ENCODE measurements at regions not wholly inside any gene's neighbourhood (a gene's known extent, or its start where the extent isn't known, plus 50 kb on each side); places are given as distances from the start of the nearest gene placed in this dataset.

GRCh38 chr2:16250466-16250865, 310.1 kb downstream of the MYCN start:
- H3K4me2 ChIP-seq (ENCODE audit: low read depth, low read length, poor library complexity, severe bottlenecking): no peak overlapping the region

GRCh38 chr2:16250056-16250425, 309.7 kb downstream of the MYCN start:
- Histone ChIP-seq H3K4me3 (ENCODE audit: low read length, poor library complexity, severe bottlenecking) (no peak overlapping the region), H3K4me2 (ENCODE audit: low read depth, low read length, poor library complexity, severe bottlenecking) (no peak overlapping the region), H3F3A (ENCODE audit: low read depth) (no peaks in the 10 kb centered on the region), H3K9ac (ENCODE audit: low read depth, low read length, poor library complexity, severe bottlenecking) (no peak overlapping the region), H3K27me3 (ENCODE audit: insufficient read depth, low read length, poor library complexity, severe bottlenecking) (no peaks in the 10 kb centered on the region), H3K36me3 (ENCODE audit: insufficient read depth, low read length) (no peaks in the 10 kb centered on the region), H3K79me2 (ENCODE audit: insufficient read depth, low read length) (no peaks in the 10 kb centered on the region), H2AFZ (ENCODE audit: low read length) (no peak overlapping the region), H3K9me2 (replicated peaks; ENCODE audit: low read depth, low read length) (no peaks in the 10 kb centered on the region), H4K20me1 (ENCODE audit: insufficient read depth, low read length, poor library complexity, severe bottlenecking) (no peaks in the 10 kb centered on the region), H3K4me1 (ENCODE audit: insufficient read depth, low read length, poor library complexity, severe bottlenecking) (no peaks in the 10 kb centered on the region), H3K9me3 (ENCODE audit: insufficient read depth, low read depth, low read length) (no peaks in the 10 kb centered on the region)
- TF ChIP-seq EZH2phosphoT487 (IDR thresholded peaks at IDR 0.05; ENCODE audit: borderline replicate concordance) (no peak), CTCF (conservative IDR thresholded peaks at IDR 0.05; ENCODE audit: low read length) (no peak)

More at GRCh38 chr2:16250466-16250865, 310.1 kb downstream of the MYCN start:
- no peaks in the 10 kb centered on the region for H3K4me1 ChIP-seq (ENCODE audit: insufficient read depth, low read length, poor library complexity, severe bottlenecking)
- TF ChIP-seq EZH2phosphoT487 (IDR thresholded peaks at IDR 0.05; ENCODE audit: borderline replicate concordance): no peak
- no peaks in the 10 kb centered on the region for H3K27me3 ChIP-seq (ENCODE audit: insufficient read depth, low read length, poor library complexity, severe bottlenecking)
- no peak overlapping the region for H3K4me3 ChIP-seq (ENCODE audit: low read length, poor library complexity, severe bottlenecking)
- H3K79me2 ChIP-seq (ENCODE audit: insufficient read depth, low read length): no peaks in the 10 kb centered on the region
- no peak overlapping the region for H2AFZ ChIP-seq (ENCODE audit: low read length)
- H3K36me3 ChIP-seq (ENCODE audit: insufficient read depth, low read length): no peaks in the 10 kb centered on the region
- no peak overlapping the region for H3K9ac ChIP-seq (ENCODE audit: low read depth, low read length, poor library complexity, severe bottlenecking)
- no peaks in the 10 kb centered on the region for H3F3A ChIP-seq (ENCODE audit: low read depth)
- no peaks in the 10 kb centered on the region for H3K9me2 ChIP-seq (replicated peaks; ENCODE audit: low read depth, low read length)
- no peaks in the 10 kb centered on the region for H4K20me1 ChIP-seq (ENCODE audit: insufficient read depth, low read length, poor library complexity, severe bottlenecking)
- H3K9me3 ChIP-seq (ENCODE audit: insufficient read depth, low read depth, low read length): no peaks in the 10 kb centered on the region

- Histone ChIP-seq H3K9ac (ENCODE audit: low read depth, low read length, poor library complexity, severe bottlenecking) (no peak overlapping the region), H3K4me2 (ENCODE audit: low read depth, low read length, poor library complexity, severe bottlenecking) (no peak overlapping the region), H3K79me2 (ENCODE audit: insufficient read depth, low read length) (no peaks in the 10 kb centered on the region), H3K9me3 (ENCODE audit: insufficient read depth, low read depth, low read length) (no peaks in the 10 kb centered on the region), H3K27me3 (ENCODE audit: insufficient read depth, low read length, poor library complexity, severe bottlenecking) (no peaks in the 10 kb centered on the region), H3F3A (ENCODE audit: low read depth) (no peaks in the 10 kb centered on the region), H3K4me1 (ENCODE audit: insufficient read depth, low read length, poor library complexity, severe bottlenecking) (no peaks in the 10 kb centered on the region), H2AFZ (ENCODE audit: low read length) (no peak overlapping the region), H3K36me3 (ENCODE audit: insufficient read depth, low read length) (no peaks in the 10 kb centered on the region), H3K4me3 (ENCODE audit: low read length, poor library complexity, severe bottlenecking) (no peak overlapping the region), H4K20me1 (ENCODE audit: insufficient read depth, low read length, poor library complexity, severe bottlenecking) (no peaks in the 10 kb centered on the region), H3K9me2 (replicated peaks; ENCODE audit: low read depth, low read length) (no peaks in the 10 kb centered on the region)
- TF ChIP-seq EZH2phosphoT487 (IDR thresholded peaks at IDR 0.05; ENCODE audit: borderline replicate concordance) (no peak), CTCF (conservative IDR thresholded peaks at IDR 0.05; ENCODE audit: low read length) (no peak)
These were observed 309.1 kb downstream of the MYCN start for GRCh38 chr2:16249246-16250055.
